ENCODE measurements at regions not wholly inside any gene's neighbourhood (a gene's known extent, or its start where the extent isn't known, plus 50 kb on each side); places are given as distances from the start of the nearest gene placed in this dataset.

DNA sequence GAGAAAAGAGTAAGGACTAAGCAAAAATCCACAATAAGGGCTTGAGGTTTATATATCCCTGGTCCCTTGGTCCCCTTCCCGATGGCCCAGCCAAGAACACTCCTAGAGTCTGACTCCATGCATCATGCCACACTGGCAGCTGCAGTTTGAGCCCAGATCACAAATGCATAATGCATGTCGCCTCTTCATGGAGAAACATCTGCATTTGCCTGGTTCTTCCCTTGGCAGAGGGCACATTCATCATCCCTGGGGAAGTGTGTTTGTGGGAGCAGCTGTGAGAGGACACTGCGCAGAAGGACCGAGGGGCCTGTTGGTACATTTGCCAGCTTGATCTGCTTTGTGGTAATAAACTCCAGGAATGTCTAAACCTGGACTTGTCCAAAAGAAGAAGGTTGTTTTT lies 731.8 kb downstream of the FGF9 start:
- in situ Hi-C loops (cut with MboI; ENCODE audit: low pct_unique_long_range_greater_than_20kb in 2 of 9, low sequenced_read_pairs in 9 of 9, unreplicated experiment in 9 of 9), result no loop called here
- H3K4me1 ChIP-seq (replicated peaks in 1 of 2), result no peaks in the 10 kb centered on the region
- WGBS, 10 experiments, result 4 to 100% (median 81%) methylated on average over 1 to 4 of the region's 4 CpGs
- no peak overlapping the region for H3K27ac ChIP-seq
- peak in 1 of 8 experiments; percentile 26 for ATAC-seq (replicated peaks in 6 of 8)
- H3K4me3 ChIP-seq, result no peak overlapping the region

DNA sequence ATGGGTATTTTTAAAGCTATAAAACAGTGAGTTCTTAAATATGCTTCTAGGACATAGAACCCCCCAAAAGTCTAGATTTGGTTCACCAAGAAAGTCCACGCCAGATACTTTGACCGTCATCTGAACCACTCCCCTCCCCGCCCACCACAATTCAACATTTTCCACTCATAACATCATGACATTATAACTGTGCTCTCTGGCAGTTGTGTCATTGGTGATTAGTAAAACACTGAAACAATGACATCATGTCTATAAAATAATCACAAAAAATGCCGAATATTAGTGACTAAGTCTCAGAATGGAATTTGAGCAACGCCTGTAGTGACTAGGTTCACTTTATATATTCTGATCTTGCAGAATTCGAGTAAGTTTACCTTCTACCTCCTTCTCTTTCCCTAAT lies 732.3 kb downstream of the FGF9 start:
- Histone ChIP-seq H3K27ac (no peak overlapping the region), H3K4me1 (replicated peaks in 1 of 2) (no peaks in the 10 kb centered on the region), H3K4me3 (no peak overlapping the region)
- in situ Hi-C loops (cut with MboI; ENCODE audit: low pct_unique_long_range_greater_than_20kb in 2 of 9, low sequenced_read_pairs in 9 of 9, unreplicated experiment in 9 of 9), result no loop called here
- WGBS, 10 experiments, result 14 to 100% (median 85%) methylated on average over 1 to 6 of the region's 6 CpGs
- no peak for ATAC-seq (replicated peaks in 6 of 8)

DNA sequence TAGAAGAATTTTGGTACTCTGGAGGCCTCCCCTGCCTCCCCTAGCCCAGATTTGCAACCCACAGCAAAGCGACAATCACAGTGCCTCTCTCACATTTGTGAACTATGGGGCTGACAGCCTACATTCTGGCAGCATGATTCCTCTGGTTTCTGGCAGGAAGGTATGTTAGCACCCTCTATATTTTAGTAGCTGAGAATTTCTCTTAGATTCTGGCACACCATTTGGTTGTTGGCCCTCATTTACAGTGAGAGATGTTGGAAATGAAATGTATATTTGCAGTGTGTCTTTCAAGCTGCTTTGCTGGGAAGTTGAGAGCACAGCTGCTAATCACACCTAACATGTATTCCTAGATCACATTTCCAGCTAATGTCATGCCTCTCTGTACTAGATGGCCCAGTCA lies 735.0 kb downstream of the FGF9 start:
- Histone ChIP-seq H3K4me3 (no peak overlapping the region), H3K4me1 (replicated peaks in 1 of 2) (no peaks in the 10 kb centered on the region), H3K27ac (no peak overlapping the region)
- ATAC-seq (replicated peaks in 6 of 8), result no peak
- WGBS, 10 experiments, result 89 to 100% methylated on average over 1 of the region's 1 CpG; no CpG with 5 or more reads in 8 of the 10 experiments
- in situ Hi-C loops (cut with MboI; ENCODE audit: low pct_unique_long_range_greater_than_20kb in 2 of 9, low sequenced_read_pairs in 9 of 9, unreplicated experiment in 9 of 9), result no loop called here

DNA sequence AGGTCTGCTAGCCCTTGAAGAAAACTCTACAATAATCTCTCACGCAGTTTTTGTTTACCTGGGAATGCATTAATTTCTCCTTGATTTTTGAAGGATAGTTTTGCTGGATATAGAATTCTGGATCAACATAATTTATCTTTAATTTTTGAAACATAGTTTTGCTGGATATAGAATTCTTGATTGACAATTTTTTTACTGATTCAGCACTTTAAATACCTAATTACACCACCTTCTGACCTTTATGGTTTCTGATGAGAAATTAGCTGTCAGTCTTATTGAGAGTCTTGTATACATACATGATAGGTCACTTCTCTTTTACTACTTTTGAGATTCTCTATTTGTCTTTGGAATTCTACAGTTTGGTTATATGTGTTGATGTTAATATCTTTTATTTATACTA lies 741.6 kb downstream of the FGF9 start:
- Histone ChIP-seq H3K4me1 (replicated peaks in 1 of 2) (no peaks in the 10 kb centered on the region), H3K27ac (no peak overlapping the region), H3K4me3 (no peak overlapping the region)
- 0 to 100% (median 85%) methylated on average over 1 of the region's 1 CpG; no CpG with 5 or more reads in 1 of the 10 experiments for WGBS, 10 experiments
- no peak for ATAC-seq (replicated peaks in 6 of 8)
- in situ Hi-C loops (cut with MboI; ENCODE audit: low pct_unique_long_range_greater_than_20kb in 2 of 9, low sequenced_read_pairs in 9 of 9, unreplicated experiment in 9 of 9), result no loop called here

DNA sequence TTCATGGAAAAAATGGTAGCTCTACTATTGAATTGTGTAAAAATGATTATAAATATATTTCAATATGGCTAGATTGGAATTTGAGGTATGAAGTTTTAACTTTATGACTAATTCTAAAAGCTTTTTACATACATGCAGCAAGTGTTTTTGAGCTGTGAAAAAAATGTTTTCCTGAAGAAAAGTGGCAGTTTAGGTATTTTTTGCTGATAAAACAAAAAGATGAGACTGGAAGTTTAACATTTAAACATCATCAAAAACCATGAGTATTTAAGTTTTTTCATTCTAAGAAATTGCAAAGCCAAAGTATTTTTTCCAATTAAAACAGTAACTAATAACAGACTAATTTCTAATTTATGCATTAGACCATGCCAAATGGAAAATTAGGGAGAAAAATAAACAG lies 751.1 kb downstream of the FGF9 start:
- Histone ChIP-seq H3K4me1 (replicated peaks in 1 of 2) (no peaks in the 10 kb centered on the region), H3K4me3 (no peak overlapping the region), H3K27ac (no peak overlapping the region)
- in situ Hi-C loops (cut with MboI; ENCODE audit: low pct_unique_long_range_greater_than_20kb in 2 of 9, low sequenced_read_pairs in 9 of 9, unreplicated experiment in 9 of 9), result no loop called here
- no peak for ATAC-seq (replicated peaks in 6 of 8)

DNA sequence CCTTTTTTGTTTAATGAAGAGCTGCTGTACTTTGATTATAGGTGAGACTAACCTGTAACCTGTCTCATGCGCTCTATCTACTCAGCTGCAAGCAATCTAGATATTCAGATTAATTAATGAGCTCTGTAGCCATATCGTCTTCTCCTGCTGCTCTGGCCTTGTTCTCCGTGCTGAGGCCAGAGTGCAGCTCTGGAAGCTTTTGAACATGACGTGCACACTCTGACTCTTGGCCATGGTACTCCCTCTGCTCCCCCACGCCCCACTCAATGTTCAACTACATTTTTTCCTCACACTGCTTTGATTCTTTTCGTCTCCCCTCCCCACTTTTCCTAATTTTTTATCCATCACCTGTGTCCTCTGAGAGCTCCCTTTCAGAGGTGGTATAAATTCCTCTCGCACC lies 751.8 kb downstream of the FGF9 start:
- in situ Hi-C loops (cut with MboI; ENCODE audit: low pct_unique_long_range_greater_than_20kb in 2 of 9, low sequenced_read_pairs in 9 of 9, unreplicated experiment in 9 of 9), result no loop called here
- ATAC-seq (replicated peaks in 6 of 8), result no peak
- Histone ChIP-seq H3K4me1 (replicated peaks in 1 of 2) (no peaks in the 10 kb centered on the region), H3K27ac (no peak overlapping the region), H3K4me3 (no peak overlapping the region)
- WGBS, 10 experiments, result 0 to 91% (median 83%) methylated on average over 2 to 7 of the region's 7 CpGs; no CpG with 5 or more reads in 1 of the 10 experiments

DNA sequence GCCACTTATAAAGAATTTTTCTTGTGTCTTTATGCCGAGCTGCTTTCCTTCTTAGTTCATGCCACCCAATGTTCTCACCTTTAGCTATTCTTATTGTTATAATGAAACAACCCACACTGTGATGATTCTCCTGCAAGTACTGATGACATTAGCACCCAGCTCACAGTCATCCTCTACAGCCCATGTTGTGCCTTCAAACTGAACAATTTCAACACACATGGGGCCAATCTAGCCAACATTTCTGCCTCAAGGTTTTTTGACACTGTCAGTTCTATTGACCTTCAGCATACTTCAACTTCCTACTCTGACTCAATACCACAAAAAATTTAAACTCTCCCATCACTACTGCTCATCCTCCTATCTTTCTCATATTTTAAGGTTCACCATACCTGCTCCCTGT lies 752.4 kb downstream of the FGF9 start:
- H3K4me3 ChIP-seq, result no peak overlapping the region
- no peak for ATAC-seq (replicated peaks in 6 of 8)
- no peak overlapping the region for H3K27ac ChIP-seq
- H3K4me1 ChIP-seq (replicated peaks in 1 of 2), result no peaks in the 10 kb centered on the region
- in situ Hi-C loops (cut with MboI; ENCODE audit: low pct_unique_long_range_greater_than_20kb in 2 of 9, low sequenced_read_pairs in 9 of 9, unreplicated experiment in 9 of 9), result no loop called here
- WGBS, 10 experiments, result 0 to 100% (median 61%) methylated on average over 1 of the region's 1 CpG; no CpG with 5 or more reads in 2 of the 10 experiments

DNA sequence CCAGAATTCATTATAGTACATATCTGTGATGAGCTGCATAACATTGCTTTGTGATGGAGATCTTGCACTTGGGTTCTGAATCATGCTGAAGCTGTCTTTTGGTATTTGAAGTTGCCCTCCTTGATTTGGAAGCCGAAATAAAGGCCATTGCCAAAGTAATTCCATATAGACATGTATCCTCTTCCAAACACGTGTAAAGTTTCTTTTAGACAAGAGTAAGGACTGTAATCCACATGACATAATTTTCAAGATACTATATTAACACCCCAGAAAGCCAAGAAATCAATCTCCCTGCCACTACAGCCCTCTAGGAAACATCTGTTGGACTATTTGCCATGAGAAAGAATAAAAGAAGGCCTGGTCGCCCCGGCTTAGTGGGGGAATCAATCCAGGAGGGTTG lies 754.2 kb downstream of the FGF9 start:
- H3K27ac ChIP-seq, result no peak overlapping the region
- 4 to 100% (median 67%) methylated on average over 1 to 4 of the region's 4 CpGs; no CpG with 5 or more reads in 2 of the 10 experiments for WGBS, 10 experiments
- ATAC-seq (replicated peaks in 6 of 8), result no peak
- no peak overlapping the region for H3K4me3 ChIP-seq
- H3K4me1 ChIP-seq (replicated peaks in 1 of 2), result no peaks in the 10 kb centered on the region
- in situ Hi-C loops (cut with MboI; ENCODE audit: low pct_unique_long_range_greater_than_20kb in 2 of 9, low sequenced_read_pairs in 9 of 9, unreplicated experiment in 9 of 9), result no loop called here

DNA sequence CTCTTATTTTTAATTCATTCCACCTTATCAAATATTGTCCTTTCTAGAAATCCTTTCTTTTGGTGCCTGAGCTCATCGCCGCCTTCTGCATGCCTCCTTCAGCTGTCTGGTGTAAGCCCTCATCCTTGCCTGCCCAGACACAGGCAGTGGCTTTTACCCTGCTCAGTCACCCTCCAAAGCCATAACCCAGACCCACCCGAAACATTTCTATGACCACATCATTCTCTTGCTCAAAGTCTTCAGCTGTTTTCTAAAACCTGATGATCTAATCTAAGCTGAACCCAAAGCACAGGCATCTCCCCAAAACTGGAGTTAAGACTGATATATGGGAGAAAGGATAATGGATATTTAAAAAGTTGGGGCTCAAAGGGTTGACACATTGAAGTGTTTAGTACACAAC lies 753.7 kb upstream of the SGCG start:
- no peaks in the 10 kb centered on the region for H3K4me1 ChIP-seq (replicated peaks in 1 of 2)
- H3K27ac ChIP-seq, result no peak overlapping the region
- 18 to 100% (median 80%) methylated on average over 1 to 3 of the region's 3 CpGs; no CpG with 5 or more reads in 3 of the 10 experiments for WGBS, 10 experiments
- ATAC-seq (replicated peaks in 6 of 8), result no peak
- in situ Hi-C loops (cut with MboI; ENCODE audit: low pct_unique_long_range_greater_than_20kb in 2 of 9, low sequenced_read_pairs in 9 of 9, unreplicated experiment in 9 of 9), result no loop called here
- H3K4me3 ChIP-seq, result no peak overlapping the region

DNA sequence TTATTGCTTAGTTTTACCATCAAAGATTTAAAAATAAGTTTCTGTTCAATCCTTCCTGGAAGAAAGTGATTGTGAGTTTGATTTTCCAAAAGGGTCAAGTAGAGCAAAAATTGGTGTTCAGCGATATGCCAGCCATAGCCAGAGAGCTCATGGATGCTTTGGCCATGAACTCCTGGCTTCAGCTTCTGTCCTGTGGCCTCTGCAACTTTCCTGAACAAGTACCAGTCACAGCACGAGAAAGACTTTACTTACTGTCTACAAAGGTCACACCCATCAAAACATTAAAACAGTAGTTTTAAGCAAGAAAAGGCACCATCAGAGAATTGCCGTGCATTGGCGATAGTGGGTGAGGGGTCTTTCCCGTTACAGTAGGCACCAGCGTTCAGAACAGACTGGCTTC lies 753.0 kb upstream of the SGCG start:
- in situ Hi-C loops (cut with MboI; ENCODE audit: low pct_unique_long_range_greater_than_20kb in 2 of 9, low sequenced_read_pairs in 9 of 9, unreplicated experiment in 9 of 9), result no loop called here
- Histone ChIP-seq H3K27ac (no peak overlapping the region), H3K4me1 (replicated peaks in 1 of 2) (no peaks in the 10 kb centered on the region), H3K4me3 (no peak overlapping the region)
- WGBS, 10 experiments, result 17 to 100% (median 93%) methylated on average over 1 to 6 of the region's 6 CpGs; no CpG with 5 or more reads in 1 of the 10 experiments
- no peak for ATAC-seq (replicated peaks in 6 of 8)

DNA sequence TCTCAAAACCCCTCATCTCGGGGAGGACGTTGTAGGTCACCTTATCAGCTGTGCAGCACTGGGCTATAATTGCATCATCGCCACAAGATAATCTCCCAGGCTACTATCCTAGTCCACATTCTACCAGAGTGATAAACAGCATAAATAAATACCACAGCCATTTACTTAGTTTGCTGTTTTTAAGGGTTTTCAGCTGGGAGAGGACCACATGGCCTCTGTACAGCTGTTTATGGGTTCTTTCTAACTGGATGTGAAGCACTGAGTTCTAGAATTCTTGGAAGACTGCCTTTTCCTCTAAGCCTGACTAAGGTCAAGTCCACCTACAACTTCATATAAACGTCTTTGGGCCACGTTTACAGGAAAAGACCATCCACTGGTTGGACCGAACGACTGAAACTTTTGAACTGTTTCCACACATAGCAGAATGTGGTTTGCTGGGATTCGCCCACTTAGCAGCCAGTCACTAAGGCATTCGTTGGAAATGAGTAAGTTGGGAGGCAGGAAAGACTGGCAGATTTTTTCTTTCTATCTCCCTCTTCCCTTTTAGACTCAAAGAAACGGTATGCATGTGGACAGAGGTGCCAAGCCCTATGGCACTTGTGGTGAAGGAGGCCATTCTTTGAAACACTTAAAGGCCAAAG lies 752.5 kb upstream of the SGCG start:
- WGBS, 10 experiments, result 3 to 100% (median 80%) methylated on average over 2 to 9 of the region's 10 CpGs; no CpG with 5 or more reads in 1 of the 10 experiments
- Histone ChIP-seq H3K4me3 (no peak overlapping the region), H3K4me1 (replicated peaks in 1 of 2) (no peaks in the 10 kb centered on the region), H3K27ac (no peak overlapping the region)
- in situ Hi-C loops (cut with MboI; ENCODE audit: low pct_unique_long_range_greater_than_20kb in 2 of 9, low sequenced_read_pairs in 9 of 9, unreplicated experiment in 9 of 9), result no loop called here
- no peak for ATAC-seq (replicated peaks in 6 of 8)

DNA sequence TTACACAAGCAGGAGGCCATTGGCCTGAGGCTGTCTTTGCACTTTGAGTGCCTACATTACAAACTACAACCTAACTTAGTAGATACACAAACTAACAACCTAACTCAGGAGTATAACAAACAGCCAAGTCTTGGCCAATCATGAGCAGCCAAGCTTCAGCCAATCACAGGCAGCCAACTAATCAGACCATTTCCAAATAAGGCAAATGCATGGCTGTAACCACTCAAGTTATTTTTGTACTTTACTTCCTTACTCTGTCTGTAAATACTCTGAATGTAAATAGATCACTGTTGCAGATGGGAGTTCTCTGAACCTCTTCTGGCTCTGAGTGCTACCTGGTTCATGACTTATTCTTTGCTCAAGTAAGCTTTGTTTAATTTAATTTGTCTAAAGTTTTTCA lies 748.1 kb upstream of the SGCG start:
- no peak for ATAC-seq (replicated peaks in 6 of 8)
- no peaks in the 10 kb centered on the region for H3K4me1 ChIP-seq (replicated peaks in 1 of 2)
- H3K27ac ChIP-seq, result no peak overlapping the region
- H3K4me3 ChIP-seq, result no peak overlapping the region
- in situ Hi-C loops (cut with MboI; ENCODE audit: low pct_unique_long_range_greater_than_20kb in 2 of 9, low sequenced_read_pairs in 9 of 9, unreplicated experiment in 9 of 9), result no loop called here

DNA sequence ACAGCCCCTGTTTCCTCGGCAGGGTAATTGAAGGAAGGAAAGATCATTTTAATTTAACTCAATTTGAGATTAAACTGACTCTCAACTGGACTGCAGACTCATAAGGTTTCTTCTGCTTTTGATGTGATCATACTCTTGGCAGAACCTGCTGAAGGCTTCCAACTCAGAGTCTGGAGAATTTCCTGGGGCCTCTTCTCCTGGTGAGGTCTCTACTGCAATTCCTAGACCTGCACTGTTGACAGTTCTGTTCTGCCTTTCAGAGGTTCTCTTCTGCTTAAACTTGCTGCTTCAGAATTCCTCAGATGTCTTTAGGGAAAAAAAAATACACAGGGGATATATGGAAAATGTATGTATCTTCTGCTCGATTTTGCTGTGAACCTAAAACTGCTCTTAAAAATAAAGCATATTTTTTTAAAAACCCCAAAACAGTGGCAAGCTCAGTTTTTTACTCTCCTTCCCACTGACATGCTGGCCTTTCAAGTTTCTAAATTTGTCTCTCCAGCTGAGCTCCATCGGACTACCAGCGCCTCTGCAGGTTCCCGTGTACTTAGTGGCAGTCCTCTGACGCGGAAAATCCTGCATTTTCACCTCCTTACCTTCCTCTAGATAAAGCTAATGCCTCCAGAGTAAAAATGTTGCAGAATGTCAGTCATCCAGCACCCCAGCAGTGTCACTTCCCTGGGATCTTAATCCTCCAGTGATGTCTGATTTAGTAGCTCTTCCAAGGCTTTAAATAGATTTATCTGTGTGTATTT lies 733.5 kb upstream of the SGCG start:
- peaks cover 16 to 17% of the 10 kb centered on the region in 2 donors for H3K4me1 ChIP-seq (replicated peaks in 1 of 2)
- in situ Hi-C loops (cut with MboI; ENCODE audit: low pct_unique_long_range_greater_than_20kb in 2 of 9, low sequenced_read_pairs in 9 of 9, unreplicated experiment in 9 of 9), result no loop called here
- no peak for ATAC-seq (replicated peaks in 6 of 8)
- no peak overlapping the region for H3K4me3 ChIP-seq
- H3K27ac ChIP-seq, result no peak overlapping the region
- WGBS, 10 experiments, result 6 to 71% (median 48%) methylated on average over 1 to 7 of the region's 7 CpGs; no CpG with 5 or more reads in 1 of the 10 experiments

DNA sequence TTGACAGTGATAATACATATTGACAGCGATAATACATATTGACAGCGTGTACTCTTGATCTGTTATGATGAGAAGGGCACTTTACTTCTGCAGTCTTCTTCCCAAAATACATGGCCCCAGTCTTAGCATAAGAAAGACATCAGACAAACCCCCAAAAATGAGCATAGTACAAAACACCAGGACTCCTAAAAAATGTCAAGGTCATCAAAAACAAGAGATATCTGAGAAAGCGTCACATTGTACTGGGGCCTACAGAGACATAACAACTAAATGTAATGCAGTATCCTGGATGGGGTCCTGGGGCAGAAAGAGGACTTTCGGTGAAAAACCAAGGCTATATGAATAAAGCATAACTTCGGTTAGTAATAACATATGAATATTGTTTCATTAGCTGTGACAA lies 731.5 kb upstream of the SGCG start:
- in situ Hi-C loops (cut with MboI; ENCODE audit: low pct_unique_long_range_greater_than_20kb in 2 of 9, low sequenced_read_pairs in 9 of 9, unreplicated experiment in 9 of 9), result no loop called here
- Histone ChIP-seq H3K4me3 (no peak overlapping the region), H3K4me1 (replicated peaks in 1 of 2) (peaks cover 16 to 17% of the 10 kb centered on the region in 2 donors), H3K27ac (no peak overlapping the region)
- WGBS, 10 experiments, result 19 to 100% (median 78%) methylated on average over 1 to 5 of the region's 5 CpGs; no CpG with 5 or more reads in 1 of the 10 experiments
- no peak for ATAC-seq (replicated peaks in 6 of 8)

Data from motor neuron (in vitro differentiated cells).